Kidney glomerular epithelial cell (primary cell): ENCODE measurements at regions not wholly inside any gene's neighbourhood (a gene's known extent, or its start where the extent isn't known, plus 50 kb on each side); places are given as distances from the start of the nearest gene placed in this dataset.

Experiments used
- DNase-seq: peaks from one replicate; lab custom pipeline; 2025; lab: John Stamatoyannopoulos, UW

GRCh38 chr6:67666177-67666964, 968.7 kb upstream of the ADGRB3 start:
- DNase-seq, result no peak

GRCh38 chr6:67664942-67665341, 970.1 kb upstream of the ADGRB3 start:
- no peak for DNase-seq

DNA sequence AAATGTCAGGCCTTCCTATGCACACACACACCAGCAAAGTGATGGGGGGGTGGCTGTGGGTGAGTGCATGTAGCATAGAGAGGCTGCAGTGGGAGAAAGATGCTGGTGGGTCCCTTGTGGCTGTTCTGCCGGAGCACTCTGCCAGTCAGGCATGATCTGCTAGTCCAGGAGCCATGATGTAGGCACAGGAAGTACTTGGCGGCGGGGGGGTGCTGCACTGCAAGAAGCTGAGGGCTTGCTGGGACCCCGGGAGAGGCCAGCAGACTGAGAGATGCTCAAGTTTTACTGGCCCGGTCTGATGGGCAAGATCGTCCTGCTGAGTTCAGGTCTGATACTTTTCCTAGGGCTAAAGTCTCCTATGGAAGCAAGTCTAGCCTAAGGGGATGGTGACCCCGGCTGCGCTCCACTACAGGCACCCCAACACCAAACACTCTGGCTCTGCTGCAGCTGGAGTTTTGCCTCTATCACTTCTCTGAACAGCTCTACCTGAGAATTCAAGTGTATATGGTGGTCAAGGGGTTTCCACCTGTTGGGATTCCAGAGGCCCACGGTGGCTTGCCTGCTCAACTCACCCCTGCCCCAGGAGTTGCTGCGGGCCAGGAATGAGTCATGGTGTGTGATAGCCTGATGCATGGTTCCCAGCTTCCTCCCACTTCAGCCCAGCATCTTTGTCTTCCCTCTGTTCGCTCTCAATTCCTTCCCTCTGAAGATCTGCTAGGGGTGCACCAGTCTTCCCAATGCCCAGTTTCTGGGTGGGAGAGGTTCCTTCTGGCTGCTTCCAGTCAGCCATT, 971.8 kb upstream of the ADGRB3 start:
- DNase-seq, result no peak

DNA sequence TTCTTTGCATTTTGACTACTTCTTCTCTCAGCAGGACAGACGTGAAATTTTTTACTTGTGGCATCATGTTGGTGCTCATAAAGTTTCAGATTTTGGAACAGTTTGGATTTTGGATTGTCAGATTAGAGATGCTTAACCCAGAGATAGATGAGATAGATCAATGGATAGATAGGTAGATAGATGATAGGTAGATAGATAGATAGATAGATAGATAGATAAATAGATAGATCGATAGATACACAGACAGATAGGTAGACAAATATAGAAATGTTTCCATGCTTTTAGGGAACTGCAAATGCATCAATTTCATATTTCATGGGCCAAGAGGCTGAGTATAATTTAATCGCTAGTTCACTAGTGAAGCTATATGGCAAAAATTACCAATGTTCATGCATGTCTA, 981.5 kb upstream of the ADGRB3 start:
- no peak for DNase-seq

- DNase-seq, result no peak
Measured at GRCh38 chr6:67646550-67646949, 988.5 kb upstream of the ADGRB3 start.

DNA sequence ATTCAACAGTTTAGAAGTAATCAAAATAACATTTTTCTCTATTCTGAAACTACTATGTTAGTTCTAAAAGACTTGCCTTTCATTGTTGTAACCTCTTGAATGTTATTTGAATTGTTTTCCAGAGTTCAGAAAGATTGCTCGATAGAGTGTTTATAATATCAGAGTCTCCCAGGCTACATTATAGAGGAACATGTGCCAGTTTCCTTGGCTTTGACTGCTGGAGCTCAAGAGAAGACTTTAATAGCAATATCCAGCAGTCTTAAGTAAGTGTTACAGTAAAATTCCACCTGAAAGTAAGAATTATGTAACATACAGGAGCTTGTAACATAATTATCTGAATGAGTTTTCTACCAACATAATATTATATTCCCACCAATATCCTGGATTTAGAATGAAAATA, 991.8 kb upstream of the ADGRB3 start:
- no peak for DNase-seq

DNA sequence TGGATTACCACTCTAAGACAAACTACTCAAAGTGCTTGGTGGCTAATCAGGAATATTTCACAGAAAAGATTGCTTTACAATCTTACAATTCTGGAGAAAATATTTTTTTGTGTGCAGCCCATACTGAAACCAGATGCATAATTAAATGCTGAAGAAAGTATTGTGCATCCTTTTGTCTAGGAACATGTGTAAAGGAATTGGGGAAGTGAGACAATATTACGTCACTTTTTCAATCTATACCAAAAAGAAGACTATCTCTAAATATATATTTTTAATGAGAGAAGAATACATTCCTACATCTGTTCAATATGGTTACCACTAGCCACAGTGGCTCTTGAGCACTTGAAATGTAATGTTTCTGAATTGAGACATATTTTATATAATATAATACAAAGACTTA, 992.5 kb upstream of the ADGRB3 start:
- no peak for DNase-seq

- no peak for DNase-seq
Measured at GRCh38 chr6:67640484-67640883, 994.6 kb upstream of the ADGRB3 start.

DNA sequence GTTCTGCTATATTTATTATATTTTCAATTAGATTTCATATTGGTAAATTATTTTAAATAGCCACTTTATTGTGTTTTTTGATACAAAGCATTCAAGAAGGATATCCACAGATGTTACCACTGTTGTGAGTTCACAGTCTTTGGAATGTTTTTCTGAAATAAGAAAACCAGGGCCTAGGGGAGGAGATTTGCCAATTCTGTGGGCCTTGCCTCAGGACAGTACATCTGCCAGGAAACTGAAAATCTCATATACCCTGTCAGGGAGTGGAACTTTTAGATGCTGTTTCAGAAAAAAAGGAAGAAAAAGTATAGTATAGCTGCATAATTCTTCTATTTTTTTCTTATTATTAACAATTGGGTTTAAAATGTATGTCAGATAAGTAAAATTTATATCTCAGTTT, 995.9 kb upstream of the ADGRB3 start:
- no peak for DNase-seq

- no peak for DNase-seq
Measured at GRCh38 chr6:67634199-67634598, 1000.9 kb upstream of the ADGRB3 start.

GRCh38 chr6:67633058-67633457, 1002.0 kb upstream of the ADGRB3 start:
- no peak for DNase-seq

DNA sequence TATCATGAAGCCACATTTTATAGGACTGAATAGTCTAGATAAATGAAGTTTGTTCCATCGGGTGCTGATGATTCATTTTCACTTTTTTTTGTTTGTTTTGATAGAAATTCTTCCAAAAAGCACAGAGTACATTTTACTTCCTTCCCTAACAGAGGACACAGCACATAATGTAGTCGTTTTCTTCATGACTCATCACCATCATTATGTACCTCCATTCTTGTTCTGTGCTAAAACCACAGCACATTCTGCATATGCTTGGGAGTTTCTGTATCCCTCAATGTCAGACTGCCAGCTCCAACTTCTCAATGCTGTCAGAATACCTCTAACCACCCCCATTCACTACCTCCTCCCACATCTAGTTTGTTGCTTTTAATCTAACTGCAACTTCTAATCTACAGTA, 1004.9 kb upstream of the ADGRB3 start:
- DNase-seq, result peak; percentile 16

GRCh38 chr6:67629258-67629657, 1005.8 kb upstream of the ADGRB3 start:
- no peak for DNase-seq

- no peak for DNase-seq
Measured at GRCh38 chr6:67615796-67616195, 1019.3 kb upstream of the ADGRB3 start.

- DNase-seq, result no peak
Measured at GRCh38 chr6:67608099-67608749, 1026.9 kb upstream of the ADGRB3 start.

DNA sequence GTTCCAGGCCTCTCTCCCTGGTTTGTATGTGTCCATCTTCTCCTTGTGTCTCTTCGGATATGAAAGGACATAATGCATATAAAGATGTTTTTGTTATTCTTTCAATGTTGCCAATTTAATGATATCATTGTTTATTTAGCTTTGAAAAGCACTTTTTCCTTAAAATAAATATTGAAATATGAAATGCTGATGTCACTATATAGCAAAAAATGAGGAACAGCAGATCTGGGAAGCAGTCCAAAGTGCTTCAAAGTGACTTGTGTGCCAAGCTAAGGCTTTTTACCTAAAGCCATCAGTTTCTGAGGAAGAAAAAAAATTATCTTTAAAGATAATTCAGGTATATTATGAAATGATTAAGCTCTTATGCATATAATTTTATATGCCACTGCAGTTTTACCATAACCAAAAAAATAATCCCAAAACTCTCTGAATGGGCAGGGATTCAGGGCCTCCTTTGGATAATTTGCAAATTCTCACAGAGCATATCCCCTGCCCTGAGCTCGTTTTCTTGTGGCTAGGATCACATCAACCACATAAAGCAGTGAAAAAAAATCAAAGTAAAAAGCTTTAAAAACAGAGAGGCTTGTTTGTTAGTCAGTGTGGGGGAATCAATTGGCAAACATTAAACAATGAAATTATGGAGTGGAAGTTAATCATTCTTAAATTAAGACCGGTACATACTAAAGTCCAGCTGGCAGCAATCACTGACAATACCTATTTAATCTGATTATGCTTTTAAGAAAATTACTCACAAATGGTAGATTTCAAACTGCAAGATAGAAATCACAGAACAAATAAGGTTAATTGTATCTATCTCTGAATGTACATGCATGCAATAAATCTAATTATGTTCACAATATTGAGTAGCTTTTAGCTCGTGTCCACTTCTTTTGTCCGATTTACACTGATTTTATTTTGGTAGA, 1027.9 kb upstream of the ADGRB3 start:
- DNase-seq, result no peak

DNA sequence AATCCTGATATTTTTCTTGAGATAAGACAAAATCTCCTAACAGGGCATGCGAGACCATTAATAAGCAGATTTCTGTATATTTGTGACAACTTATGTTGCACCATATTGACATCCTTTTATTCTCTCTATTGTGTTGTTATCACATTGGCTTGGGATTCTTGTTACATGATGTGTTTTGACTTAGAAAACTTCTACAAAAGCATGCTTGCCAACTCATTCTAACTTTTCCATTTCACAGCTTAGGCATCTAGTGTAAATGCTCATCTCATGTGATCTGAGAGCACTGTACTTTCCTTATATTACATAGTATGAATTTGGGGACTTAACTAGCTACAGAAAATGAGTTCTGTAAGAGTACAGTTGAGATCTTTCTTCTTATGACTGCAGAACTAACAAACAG, 1040.7 kb upstream of the ADGRB3 start:
- DNase-seq, result no peak

DNA sequence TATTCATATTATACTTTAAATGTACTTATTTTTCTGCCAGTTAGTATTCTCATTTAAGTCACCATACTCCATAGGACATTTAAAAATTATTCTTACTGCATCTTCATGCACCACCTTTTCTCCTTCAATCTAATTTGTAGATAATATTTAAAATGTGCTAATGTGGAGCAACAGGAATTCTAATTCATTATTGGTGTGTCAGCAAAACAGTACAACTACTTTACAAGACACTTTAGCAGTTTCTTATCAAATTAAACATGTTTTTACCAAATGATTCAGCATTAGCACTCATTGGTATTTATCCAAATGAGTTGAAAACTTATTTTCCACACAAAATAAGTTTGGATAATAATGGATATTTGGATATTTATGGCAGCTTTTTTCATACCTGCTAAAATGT, 1041.8 kb upstream of the ADGRB3 start:
- no peak for DNase-seq

- DNase-seq, result no peak
Measured at GRCh38 chr6:67591910-67592309, 1043.2 kb upstream of the ADGRB3 start.

DNA sequence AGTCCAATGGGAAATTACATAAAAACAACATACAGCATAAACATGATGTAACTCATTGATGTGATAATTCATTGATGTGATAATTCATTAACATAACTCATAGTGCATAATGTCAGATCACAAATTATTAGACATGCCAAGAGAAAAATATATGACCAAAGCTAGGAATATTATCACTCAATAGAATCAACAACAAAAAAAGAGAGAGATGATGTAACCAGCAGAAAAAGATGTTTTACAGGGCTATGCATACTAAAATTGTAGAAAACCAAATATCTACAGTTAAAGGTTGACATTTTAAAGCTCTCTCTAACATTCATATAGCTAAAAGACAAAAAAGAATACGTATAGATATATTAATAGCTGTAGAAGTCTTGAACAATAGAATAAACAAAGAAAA, 1067.2 kb upstream of the ADGRB3 start:
- no peak for DNase-seq

DNA sequence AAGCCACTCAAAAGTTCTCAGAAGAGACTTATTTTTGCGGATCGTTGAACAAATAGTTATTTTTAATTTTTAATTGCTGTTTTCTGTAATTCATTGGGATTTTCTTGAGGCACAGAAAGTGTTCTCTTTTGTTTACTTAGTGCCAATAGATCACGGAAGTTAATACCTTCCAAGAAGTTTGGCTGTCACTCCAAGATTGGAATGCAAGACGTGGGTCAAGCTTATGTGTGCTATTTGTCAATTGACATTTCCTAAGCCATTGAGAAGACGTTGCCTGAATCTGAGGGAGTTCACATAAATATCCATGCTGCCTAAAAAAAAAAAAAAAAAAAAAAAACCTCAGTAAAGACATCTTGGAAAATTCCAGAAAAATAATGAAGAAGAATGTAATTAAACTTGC, 1071.4 kb upstream of the ADGRB3 start:
- DNase-seq, result no peak

- DNase-seq, result no peak
Measured at GRCh38 chr6:67560068-67560467, 1075.0 kb upstream of the ADGRB3 start.
